ENCODE measurements at regions not wholly inside any gene's neighbourhood (a gene's known extent, or its start where the extent isn't known, plus 50 kb on each side); places are given as distances from the start of the nearest gene placed in this dataset.

DNA sequence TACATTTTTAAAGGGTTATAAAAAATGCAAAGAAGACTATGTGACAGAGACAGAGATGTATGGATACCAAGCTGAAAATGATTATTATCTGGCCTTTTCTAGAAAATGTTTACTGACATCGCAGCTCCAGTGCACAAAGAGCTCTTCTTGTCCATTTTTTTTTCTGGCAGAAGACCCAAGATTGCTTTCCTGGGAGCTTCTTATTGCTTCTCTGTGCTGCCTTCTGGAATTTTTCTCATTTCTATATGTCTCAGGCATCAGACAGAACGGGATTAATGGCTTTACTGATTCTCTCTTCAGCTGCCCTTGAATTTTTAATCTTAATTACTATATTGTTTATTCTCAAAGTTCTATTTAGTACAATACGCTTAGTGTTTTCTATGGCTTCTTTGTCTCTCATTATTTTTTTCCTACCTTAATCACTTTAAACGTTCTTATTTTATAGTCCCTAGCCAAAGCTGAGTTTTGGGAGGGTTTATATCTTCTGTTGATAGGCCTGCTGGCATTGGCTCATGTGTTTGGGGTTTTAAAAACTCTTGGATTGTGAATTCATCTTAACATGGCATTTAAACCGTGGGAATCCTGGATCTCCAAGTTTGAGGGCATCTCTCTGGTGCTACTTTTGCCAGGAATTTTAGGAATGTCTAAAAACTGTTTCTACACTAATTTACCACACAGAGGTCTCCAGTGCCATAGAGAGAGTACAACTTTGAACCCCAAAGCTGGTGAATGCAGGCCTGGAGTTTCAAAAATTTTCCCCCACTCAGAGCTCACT is 138.9 kb upstream of the LNX1 start:
- H3K4me1 ChIP-seq (ENCODE audit: control extremely low read depth in 1 of 4, control insufficient read depth in 4 of 4, insufficient read depth in 4 of 4, low read length in 3 of 4), result peaks cover 0 to 2% (median 0%) of the 10 kb centered on the region in 4 experiments
- H3K27me3 ChIP-seq (replicated peaks in 2 of 5; ENCODE audit: control insufficient read depth in 4 of 5, insufficient read depth in 5 of 5, low read length in 4 of 5), result no peaks in the 10 kb centered on the region
- H3K9me3 ChIP-seq (ENCODE audit: control extremely low read depth in 1 of 5, control insufficient read depth in 4 of 5, insufficient read depth in 2 of 5, low read depth in 1 of 5, low read length in 4 of 5), result no peaks in the 10 kb centered on the region
- no peaks in the 10 kb centered on the region for H3K36me3 ChIP-seq (ENCODE audit: control insufficient read depth in 4 of 4, insufficient read depth in 4 of 4, low read length in 3 of 4)
- no peak for DNase-seq
- CTCF ChIA-PET, result interaction anchor here (0.9 kb wide), 1 partner anchor 74 kb away, joined by 3 read pairs; no protein-coding TSS in a partner anchor
- POLR2A ChIA-PET, result interaction anchor here (0.8 kb wide), 1 partner anchor 14 kb away, joined by 3 read pairs; no protein-coding TSS in a partner anchor
- H3K4me3 ChIP-seq (ENCODE audit: control insufficient read depth in 1 of 7, extremely low read depth in 1 of 7, insufficient read depth in 4 of 7, low read depth in 2 of 7, low read length in 6 of 7), result no peak overlapping the region
- H3K27ac ChIP-seq (ENCODE audit: insufficient read depth in 1 of 2, low read depth in 1 of 2, low read length in 2 of 2, poor library complexity in 1 of 2, severe bottlenecking in 2 of 2), result no peak overlapping the region
- 94% methylated on average over 2 of the region's 5 CpGs for WGBS (ENCODE audit: insufficient coverage)

DNA sequence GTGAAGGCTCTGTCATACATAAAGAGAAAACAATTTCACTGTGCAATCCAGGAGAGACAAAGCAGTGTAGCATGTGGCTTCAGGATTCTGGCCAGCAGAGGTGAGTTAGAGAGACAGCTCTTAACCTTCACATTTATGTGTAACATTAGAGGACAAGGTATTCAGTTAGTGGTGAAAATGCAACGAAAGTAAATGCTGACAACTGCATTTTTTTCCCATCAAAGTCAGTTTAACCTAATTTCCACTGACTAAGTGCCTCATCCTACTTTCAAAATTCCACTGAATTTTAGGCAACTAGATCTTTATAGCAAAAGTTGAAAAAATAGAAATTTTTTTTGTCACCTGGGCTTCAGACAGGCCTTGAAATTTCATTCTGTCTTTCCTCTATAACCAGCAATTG is 130.8 kb upstream of the LNX1 start:
- H3K36me3 ChIP-seq (ENCODE audit: control insufficient read depth in 4 of 4, insufficient read depth in 4 of 4, low read length in 3 of 4), result no peaks in the 10 kb centered on the region
- H3K27me3 ChIP-seq (replicated peaks in 2 of 5; ENCODE audit: control insufficient read depth in 4 of 5, insufficient read depth in 5 of 5, low read length in 4 of 5), result no peaks in the 10 kb centered on the region
- H3K27ac ChIP-seq (ENCODE audit: insufficient read depth in 1 of 2, low read depth in 1 of 2, low read length in 2 of 2, poor library complexity in 1 of 2, severe bottlenecking in 2 of 2), result no peak overlapping the region
- DNase-seq, result no peak
- ChIA-PET CTCF (no interaction called here), POLR2A (no interaction called here)
- H3K4me1 ChIP-seq (ENCODE audit: control extremely low read depth in 1 of 4, control insufficient read depth in 4 of 4, insufficient read depth in 4 of 4, low read length in 3 of 4), result peaks cover 0 to 8% (median 8%) of the 10 kb centered on the region in 4 experiments
- no peak overlapping the region for H3K4me3 ChIP-seq (ENCODE audit: control insufficient read depth in 1 of 7, extremely low read depth in 1 of 7, insufficient read depth in 4 of 7, low read depth in 2 of 7, low read length in 6 of 7)
- no CpG with 5 or more reads among the region's 1 CpG for WGBS (ENCODE audit: insufficient coverage)
- H3K9me3 ChIP-seq (ENCODE audit: control extremely low read depth in 1 of 5, control insufficient read depth in 4 of 5, insufficient read depth in 2 of 5, low read depth in 1 of 5, low read length in 4 of 5), result no peaks in the 10 kb centered on the region

GRCh38 chr4:53721263-53721662 is 130.0 kb upstream of the LNX1 start:
- H3K4me1 ChIP-seq (ENCODE audit: control extremely low read depth in 1 of 4, control insufficient read depth in 4 of 4, insufficient read depth in 4 of 4, low read length in 3 of 4), result peaks cover 0 to 13% (median 9%) of the 10 kb centered on the region in 4 experiments
- no CpG with 5 or more reads among the region's 1 CpG for whole genome bisulfite sequencing (ENCODE audit: insufficient coverage)
- no peak overlapping the region for H3K4me3 ChIP-seq (ENCODE audit: control insufficient read depth in 1 of 7, extremely low read depth in 1 of 7, insufficient read depth in 4 of 7, low read depth in 2 of 7, low read length in 6 of 7)
- ChIA-PET POLR2A (no interaction called here), CTCF (no interaction called here)
- H3K27ac ChIP-seq (ENCODE audit: insufficient read depth in 1 of 2, low read depth in 1 of 2, low read length in 2 of 2, poor library complexity in 1 of 2, severe bottlenecking in 2 of 2), result no peak overlapping the region
- no peak for DNase-seq
- no peaks in the 10 kb centered on the region for H3K36me3 ChIP-seq (ENCODE audit: control insufficient read depth in 4 of 4, insufficient read depth in 4 of 4, low read length in 3 of 4)
- H3K9me3 ChIP-seq (ENCODE audit: control extremely low read depth in 1 of 5, control insufficient read depth in 4 of 5, insufficient read depth in 2 of 5, low read depth in 1 of 5, low read length in 4 of 5), result no peaks in the 10 kb centered on the region
- no peaks in the 10 kb centered on the region for H3K27me3 ChIP-seq (replicated peaks in 2 of 5; ENCODE audit: control insufficient read depth in 4 of 5, insufficient read depth in 5 of 5, low read length in 4 of 5)

DNA sequence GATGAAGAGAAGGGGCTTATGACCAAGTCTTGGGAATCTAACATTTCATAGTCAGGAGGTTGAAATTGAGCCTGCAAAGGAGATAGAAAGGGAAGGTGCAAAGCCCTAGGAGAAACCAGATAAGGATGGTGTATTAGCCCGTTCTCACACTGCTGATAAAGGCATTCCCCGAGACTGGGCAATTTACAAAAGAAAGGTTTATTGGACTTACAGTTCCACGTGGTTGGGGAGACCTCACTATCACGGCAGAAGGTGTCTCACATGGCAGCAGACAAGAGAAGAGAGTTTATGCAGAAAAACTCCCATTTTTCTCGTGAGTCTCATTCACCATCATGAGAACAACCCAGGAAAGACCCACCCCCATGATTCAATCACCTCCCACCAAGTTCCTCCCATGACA is 129.5 kb upstream of the LNX1 start:
- no peak for DNase-seq
- H3K27me3 ChIP-seq (replicated peaks in 2 of 5; ENCODE audit: control insufficient read depth in 4 of 5, insufficient read depth in 5 of 5, low read length in 4 of 5), result no peaks in the 10 kb centered on the region
- ChIA-PET POLR2A (no interaction called here), CTCF (no interaction called here)
- H3K4me1 ChIP-seq (ENCODE audit: control extremely low read depth in 1 of 4, control insufficient read depth in 4 of 4, insufficient read depth in 4 of 4, low read length in 3 of 4), result peaks cover 0 to 13% (median 9%) of the 10 kb centered on the region in 4 experiments
- H3K27ac ChIP-seq (ENCODE audit: insufficient read depth in 1 of 2, low read depth in 1 of 2, low read length in 2 of 2, poor library complexity in 1 of 2, severe bottlenecking in 2 of 2), result no peak overlapping the region
- H3K4me3 ChIP-seq (ENCODE audit: control insufficient read depth in 1 of 7, extremely low read depth in 1 of 7, insufficient read depth in 4 of 7, low read depth in 2 of 7, low read length in 6 of 7), result no peak overlapping the region
- H3K36me3 ChIP-seq (ENCODE audit: control insufficient read depth in 4 of 4, insufficient read depth in 4 of 4, low read length in 3 of 4), result no peaks in the 10 kb centered on the region
- H3K9me3 ChIP-seq (ENCODE audit: control extremely low read depth in 1 of 5, control insufficient read depth in 4 of 5, insufficient read depth in 2 of 5, low read depth in 1 of 5, low read length in 4 of 5), result no peaks in the 10 kb centered on the region
- WGBS (ENCODE audit: insufficient coverage), result 92% methylated on average over 4 of the region's 5 CpGs

- H3K4me3 ChIP-seq (ENCODE audit: control insufficient read depth in 1 of 7, extremely low read depth in 1 of 7, insufficient read depth in 4 of 7, low read depth in 2 of 7, low read length in 6 of 7), result no peak overlapping the region
- 2% methylated on average over 4 of the region's 4 CpGs for WGBS (ENCODE audit: insufficient coverage)
- H3K4me1 ChIP-seq (ENCODE audit: control extremely low read depth in 1 of 4, control insufficient read depth in 4 of 4, insufficient read depth in 4 of 4, low read length in 3 of 4), result peaks cover 0 to 13% (median 9%) of the 10 kb centered on the region in 4 experiments
- no peaks in the 10 kb centered on the region for H3K36me3 ChIP-seq (ENCODE audit: control insufficient read depth in 4 of 4, insufficient read depth in 4 of 4, low read length in 3 of 4)
- H3K9me3 ChIP-seq (ENCODE audit: control extremely low read depth in 1 of 5, control insufficient read depth in 4 of 5, insufficient read depth in 2 of 5, low read depth in 1 of 5, low read length in 4 of 5), result no peaks in the 10 kb centered on the region
- ChIA-PET POLR2A (interaction anchor here (0.8 to 0.9 kb wide), 2 partner anchors 13 to 14 kb away, joined by 3 read pairs; no protein-coding TSS in a partner anchor), CTCF (interaction anchor here (3.5 kb wide), 1 partner anchor 11 kb away, joined by 24 read pairs; no protein-coding TSS in a partner anchor)
- H3K27ac ChIP-seq (ENCODE audit: insufficient read depth in 1 of 2, low read depth in 1 of 2, low read length in 2 of 2, poor library complexity in 1 of 2, severe bottlenecking in 2 of 2), result no peak overlapping the region
- peak; percentile 54 to 95 (median 88) for DNase-seq
- no peaks in the 10 kb centered on the region for H3K27me3 ChIP-seq (replicated peaks in 2 of 5; ENCODE audit: control insufficient read depth in 4 of 5, insufficient read depth in 5 of 5, low read length in 4 of 5)
Observed at GRCh38 chr4:53717064-53717549, 125.8 kb upstream of the LNX1 start.

- no peak overlapping the region for H3K4me3 ChIP-seq (ENCODE audit: control insufficient read depth in 1 of 7, extremely low read depth in 1 of 7, insufficient read depth in 4 of 7, low read depth in 2 of 7, low read length in 6 of 7)
- ChIA-PET CTCF (interaction anchor here (0.9 to 3.5 kb wide), 2 partner anchors 8 to 11 kb away, joined by 3 to 24 read pairs; no protein-coding TSS in a partner anchor), POLR2A (interaction anchor here (0.8 to 0.9 kb wide), 2 partner anchors 13 to 14 kb away, joined by 3 read pairs; no protein-coding TSS in a partner anchor)
- no peak overlapping the region for H3K27ac ChIP-seq (ENCODE audit: insufficient read depth in 1 of 2, low read depth in 1 of 2, low read length in 2 of 2, poor library complexity in 1 of 2, severe bottlenecking in 2 of 2)
- 64% methylated on average over 6 of the region's 6 CpGs for WGBS (ENCODE audit: insufficient coverage)
- DNase-seq, result no peak
- H3K4me1 ChIP-seq (ENCODE audit: control extremely low read depth in 1 of 4, control insufficient read depth in 4 of 4, insufficient read depth in 4 of 4, low read length in 3 of 4), result peaks cover 0 to 13% (median 9%) of the 10 kb centered on the region in 4 experiments
- H3K36me3 ChIP-seq (ENCODE audit: control insufficient read depth in 4 of 4, insufficient read depth in 4 of 4, low read length in 3 of 4), result no peaks in the 10 kb centered on the region
- H3K27me3 ChIP-seq (replicated peaks in 2 of 5; ENCODE audit: control insufficient read depth in 4 of 5, insufficient read depth in 5 of 5, low read length in 4 of 5), result no peaks in the 10 kb centered on the region
- H3K9me3 ChIP-seq (ENCODE audit: control extremely low read depth in 1 of 5, control insufficient read depth in 4 of 5, insufficient read depth in 2 of 5, low read depth in 1 of 5, low read length in 4 of 5), result no peaks in the 10 kb centered on the region
Observed at GRCh38 chr4:53716471-53717063, 125.3 kb upstream of the LNX1 start.

GRCh38 chr4:53716011-53716410 is 124.7 kb upstream of the LNX1 start:
- POLR2A ChIA-PET, result interaction anchor here (0.8 to 0.9 kb wide), 2 partner anchors 13 to 14 kb away, joined by 3 read pairs; no protein-coding TSS in a partner anchor
- DNase-seq, result no peak
- Histone ChIP-seq H3K9me3 (ENCODE audit: control extremely low read depth in 1 of 5, control insufficient read depth in 4 of 5, insufficient read depth in 2 of 5, low read depth in 1 of 5, low read length in 4 of 5) (no peaks in the 10 kb centered on the region), H3K27me3 (replicated peaks in 2 of 5; ENCODE audit: control insufficient read depth in 4 of 5, insufficient read depth in 5 of 5, low read length in 4 of 5) (no peaks in the 10 kb centered on the region), H3K4me3 (ENCODE audit: control insufficient read depth in 1 of 7, extremely low read depth in 1 of 7, insufficient read depth in 4 of 7, low read depth in 2 of 7, low read length in 6 of 7) (no peak overlapping the region), H3K4me1 (ENCODE audit: control extremely low read depth in 1 of 4, control insufficient read depth in 4 of 4, insufficient read depth in 4 of 4, low read length in 3 of 4) (peaks cover 0 to 13% (median 9%) of the 10 kb centered on the region in 4 experiments), H3K27ac (ENCODE audit: insufficient read depth in 1 of 2, low read depth in 1 of 2, low read length in 2 of 2, poor library complexity in 1 of 2, severe bottlenecking in 2 of 2) (no peak overlapping the region), H3K36me3 (ENCODE audit: control insufficient read depth in 4 of 4, insufficient read depth in 4 of 4, low read length in 3 of 4) (no peaks in the 10 kb centered on the region)
- CTCF ChIA-PET, result interaction anchor here (0.9 to 3.5 kb wide), 2 partner anchors 8 to 10 kb away, joined by 3 to 24 read pairs; no protein-coding TSS in a partner anchor

Data from common myeloid progenitor, CD34-positive (primary cell).